HEK293 (cell line): ENCODE measurements at regions not wholly inside any gene's neighbourhood (a gene's known extent, or its start where the extent isn't known, plus 50 kb on each side); places are given as distances from the start of the nearest gene placed in this dataset.
"Not testable (repeated sequence)": the region's sequence is repeated elsewhere in the genome, so short reads cannot be mapped to it uniquely, and the experiment has no call there.

Source experiments
- CTCF ChIA-PET: fragments of 350-600 bp; formaldehyde crosslinking; extraction: SDS; loops from one replicate; lab custom pipeline; 2021; ENCODE audit warnings: antibody characterized with exemption; lab: Yijun Ruan, JAX
- POLR2A ChIA-PET: fragments of 300-600 bp; formaldehyde crosslinking; extraction: SDS; loops from one replicate; lab custom pipeline; 2020; ENCODE audit warnings: antibody characterized with exemption, inconsistent platforms; lab: Yijun Ruan, JAX
- H3K27ac ChIP-seq: fragments of 200-500 bp; sonication (Bioruptor generic); 2 replicates; pipeline ENCODE4 v1.5.1; 2014; ENCODE audit warnings: low read depth, low read length, control low read depth, inconsistent platforms; ENCODE audit errors: extremely low read depth
- H3K36me3 ChIP-seq, 2 experiments: fragments of 200-500 bp in 1 of 2; sonication (Bioruptor generic) in 1 of 2; 1 replicate in 1 of 2; 2 replicates in 1 of 2; pipeline ENCODE4 v1.5.1; 2014 to 2017; ENCODE audit warnings: inconsistent platforms in 2 of 2, low read length in 2 of 2; ENCODE audit not compliant: control insufficient read depth in 2 of 2, insufficient read depth in 1 of 2
- H3K4me1 ChIP-seq: fragments of 200-500 bp; sonication (Bioruptor generic); 2 replicates; pipeline ENCODE4 v1.5.1; 2014; ENCODE audit warnings: mild to moderate bottlenecking, low read length, inconsistent platforms; ENCODE audit not compliant: control insufficient read depth, insufficient read depth
- H3K4me3 ChIP-seq: 2 replicates; pipeline ENCODE4 v1.5.1; 2011; ENCODE audit warnings: low read depth, mild to moderate bottlenecking, control low read depth, low read length, moderate library complexity
- H3K9me3 ChIP-seq: fragments of 200-500 bp; sonication (Bioruptor generic); 2 replicates; pipeline ENCODE4 v1.5.1; 2014; ENCODE audit warnings: low read depth, low read length, inconsistent platforms; ENCODE audit not compliant: control insufficient read depth, insufficient read depth
- TF ChIP-seq, protein P1 (sequence below): fragments of 450-650 bp; formaldehyde crosslinking; IDR thresholded peaks from 2 replicates; pipeline ENCODE4 v1.5.1; 2016; ENCODE audit warnings: missing biosample characterization, missing genetic modification characterization

DNA sequence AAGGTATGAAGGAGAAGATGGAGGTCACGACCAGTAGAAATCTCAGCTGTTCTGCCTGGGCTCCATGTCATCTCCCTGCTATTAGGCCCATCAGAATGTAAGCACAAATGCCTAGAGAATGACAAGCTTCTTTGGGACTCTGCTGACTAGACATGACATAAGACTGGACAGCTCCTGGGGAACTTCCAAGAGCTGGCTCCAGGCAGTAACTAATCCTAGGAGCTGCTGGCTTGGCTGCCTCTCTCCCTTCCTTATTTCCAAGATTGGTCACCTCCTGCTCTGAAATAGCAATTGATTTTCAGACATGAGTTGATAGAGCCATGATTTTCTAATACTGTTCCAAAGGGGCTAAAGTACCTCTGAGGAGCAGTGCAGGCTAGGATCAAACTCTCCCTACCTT, 57.5 kb upstream of the TP53BP2 start:
- H3K4me1 ChIP-seq, POLR2A ChIA-PET, H3K36me3 ChIP-seq, H3K4me3 ChIP-seq, H3K9me3 ChIP-seq, H3K27ac ChIP-seq: not testable (repeated sequence)
- TF ChIP-seq, protein P1, sequence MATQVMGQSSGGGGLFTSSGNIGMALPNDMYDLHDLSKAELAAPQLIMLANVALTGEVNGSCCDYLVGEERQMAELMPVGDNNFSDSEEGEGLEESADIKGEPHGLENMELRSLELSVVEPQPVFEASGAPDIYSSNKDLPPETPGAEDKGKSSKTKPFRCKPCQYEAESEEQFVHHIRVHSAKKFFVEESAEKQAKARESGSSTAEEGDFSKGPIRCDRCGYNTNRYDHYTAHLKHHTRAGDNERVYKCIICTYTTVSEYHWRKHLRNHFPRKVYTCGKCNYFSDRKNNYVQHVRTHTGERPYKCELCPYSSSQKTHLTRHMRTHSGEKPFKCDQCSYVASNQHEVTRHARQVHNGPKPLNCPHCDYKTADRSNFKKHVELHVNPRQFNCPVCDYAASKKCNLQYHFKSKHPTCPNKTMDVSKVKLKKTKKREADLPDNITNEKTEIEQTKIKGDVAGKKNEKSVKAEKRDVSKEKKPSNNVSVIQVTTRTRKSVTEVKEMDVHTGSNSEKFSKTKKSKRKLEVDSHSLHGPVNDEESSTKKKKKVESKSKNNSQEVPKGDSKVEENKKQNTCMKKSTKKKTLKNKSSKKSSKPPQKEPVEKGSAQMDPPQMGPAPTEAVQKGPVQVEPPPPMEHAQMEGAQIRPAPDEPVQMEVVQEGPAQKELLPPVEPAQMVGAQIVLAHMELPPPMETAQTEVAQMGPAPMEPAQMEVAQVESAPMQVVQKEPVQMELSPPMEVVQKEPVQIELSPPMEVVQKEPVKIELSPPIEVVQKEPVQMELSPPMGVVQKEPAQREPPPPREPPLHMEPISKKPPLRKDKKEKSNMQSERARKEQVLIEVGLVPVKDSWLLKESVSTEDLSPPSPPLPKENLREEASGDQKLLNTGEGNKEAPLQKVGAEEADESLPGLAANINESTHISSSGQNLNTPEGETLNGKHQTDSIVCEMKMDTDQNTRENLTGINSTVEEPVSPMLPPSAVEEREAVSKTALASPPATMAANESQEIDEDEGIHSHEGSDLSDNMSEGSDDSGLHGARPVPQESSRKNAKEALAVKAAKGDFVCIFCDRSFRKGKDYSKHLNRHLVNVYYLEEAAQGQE, result peak; percentile 56
- TF ChIP-seq, all 188 proteins: peak for 1; not testable (repeated sequence) for 187
- CTCF ChIA-PET, result not testable (repeated sequence)

DNA sequence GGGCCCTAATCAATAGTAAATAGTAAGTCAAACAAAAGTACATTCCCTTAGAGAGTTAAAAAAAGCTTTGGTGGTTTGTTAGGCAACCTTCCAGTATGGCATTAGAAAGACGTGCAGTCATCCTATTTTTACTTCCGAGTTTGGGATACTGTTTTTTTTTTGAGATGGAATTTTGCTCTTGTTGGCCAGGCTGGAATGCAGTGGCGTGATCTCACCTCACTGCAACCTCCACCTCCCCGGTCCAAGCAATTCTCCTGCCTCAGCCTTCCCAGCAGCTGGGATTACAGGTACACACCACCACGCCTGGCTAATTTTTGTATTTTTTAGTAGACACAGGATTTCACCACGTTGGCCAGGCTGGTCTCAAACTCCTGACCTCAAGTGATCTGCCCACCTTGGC, 54.0 kb upstream of the TP53BP2 start:
- CTCF ChIA-PET, H3K36me3 ChIP-seq, H3K9me3 ChIP-seq, H3K4me1 ChIP-seq, POLR2A ChIA-PET, H3K4me3 ChIP-seq, H3K27ac ChIP-seq: not testable (repeated sequence)

DNA sequence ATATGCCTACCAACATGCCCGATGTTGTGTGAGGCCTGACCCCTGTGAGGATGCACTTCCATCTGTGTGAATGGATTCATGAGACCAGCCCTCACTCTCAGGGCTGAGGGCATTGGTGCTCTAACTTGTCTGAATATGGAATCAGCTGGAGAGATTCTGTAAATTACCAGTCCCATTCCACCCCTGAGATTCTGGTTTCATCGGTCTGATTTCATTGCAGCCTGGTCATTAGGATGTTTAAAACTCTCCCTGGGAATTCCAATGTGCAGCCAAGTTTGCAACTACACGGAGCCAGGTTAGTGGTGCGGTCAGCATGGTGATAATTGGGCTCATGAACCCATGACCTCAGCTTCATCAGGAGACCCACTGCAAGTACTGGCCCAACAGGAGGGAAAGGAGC, 51.4 kb upstream of the TP53BP2 start:
- H3K36me3 ChIP-seq, CTCF ChIA-PET, POLR2A ChIA-PET, H3K27ac ChIP-seq, H3K4me3 ChIP-seq, H3K9me3 ChIP-seq, H3K4me1 ChIP-seq: not testable (repeated sequence)

DNA sequence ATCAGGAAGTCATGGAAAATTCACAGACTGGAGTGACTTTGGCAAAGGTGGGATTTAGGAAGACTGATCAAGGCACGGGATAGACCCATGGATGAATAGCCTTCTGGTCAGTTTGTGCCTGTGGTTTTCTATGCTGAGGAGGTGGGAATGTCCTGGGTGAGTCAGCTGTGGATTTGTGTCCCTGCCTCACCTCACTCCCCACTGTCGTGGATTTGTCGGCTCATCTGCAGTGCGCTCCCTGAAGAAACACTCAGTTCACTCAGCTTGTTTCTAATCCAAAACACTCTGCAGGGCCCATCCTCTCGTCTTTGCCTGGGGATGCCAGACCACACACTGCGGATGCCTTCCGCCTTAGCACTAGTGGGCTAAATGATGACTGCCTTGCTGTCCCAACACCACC, 50.2 kb upstream of the TP53BP2 start:
- H3K4me1 ChIP-seq, CTCF ChIA-PET, H3K27ac ChIP-seq, H3K9me3 ChIP-seq, H3K4me3 ChIP-seq, POLR2A ChIA-PET, H3K36me3 ChIP-seq: not testable (repeated sequence)
